MV-4-11 (cell line): ENCODE measurements at regions not wholly inside any gene's neighbourhood (a gene's known extent, or its start where the extent isn't known, plus 50 kb on each side); places are given as distances from the start of the nearest gene placed in this dataset.

ENCODE experiments used
- DNase-seq: peaks from one replicate; lab custom pipeline; 2025; lab: John Stamatoyannopoulos, UW

- no peak for DNase-seq
These were observed 196.4 kb downstream of the SIM1 start for GRCh38 chr6:100268326-100268725.

GRCh38 chr6:100267721-100268123 is 197.0 kb downstream of the SIM1 start:
- DNase-seq: no peak

- DNase-seq: no peak
These were observed 198.0 kb downstream of the SIM1 start for GRCh38 chr6:100266494-100267401.

DNA sequence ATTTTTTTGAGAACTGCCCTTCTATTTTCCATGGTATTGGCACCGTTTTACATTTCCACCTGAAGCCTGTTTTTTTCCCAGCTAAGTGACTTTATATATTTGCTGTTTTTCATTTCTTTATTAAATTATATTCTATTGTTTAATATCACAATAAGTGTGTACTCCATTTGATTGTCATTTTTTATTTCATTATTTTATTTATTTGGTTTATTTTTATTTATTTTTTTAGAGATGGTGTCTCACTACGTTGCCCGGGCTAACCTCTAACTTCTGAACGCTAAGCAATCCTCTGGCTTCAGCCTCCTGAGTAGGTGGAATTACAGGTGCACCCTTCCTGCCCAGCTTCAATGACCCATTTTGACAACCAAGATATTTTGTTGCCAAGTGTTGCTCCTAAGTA is 202.6 kb downstream of the SIM1 start:
- no peak for DNase-seq

- DNase-seq: peak; percentile 87
These were observed 203.2 kb downstream of the SIM1 start for GRCh38 chr6:100261486-100261885.

DNA sequence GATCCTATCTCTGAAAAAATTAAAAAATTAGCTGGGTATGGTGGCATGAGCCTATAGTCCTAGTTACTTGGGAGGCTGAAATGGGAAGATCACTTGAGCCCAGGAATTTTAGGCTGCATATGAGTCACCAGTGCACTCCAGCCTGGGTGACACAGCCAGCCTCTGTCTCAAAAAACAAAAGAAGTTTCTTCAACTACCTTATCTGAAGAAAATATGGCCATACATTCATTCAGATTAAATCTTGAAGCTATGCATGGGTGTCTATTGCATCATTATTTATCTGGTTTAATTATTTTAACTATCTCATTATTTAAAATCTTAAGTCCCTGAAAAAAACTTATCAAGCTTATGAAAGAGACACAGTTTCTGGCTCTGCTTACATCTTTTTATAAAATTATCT is 204.1 kb downstream of the SIM1 start:
- no peak for DNase-seq

GRCh38 chr6:100259865-100260264 is 204.9 kb downstream of the SIM1 start:
- no peak for DNase-seq

- peak; percentile 50 for DNase-seq
These were observed 206.0 kb downstream of the SIM1 start for GRCh38 chr6:100258752-100259151.

DNA sequence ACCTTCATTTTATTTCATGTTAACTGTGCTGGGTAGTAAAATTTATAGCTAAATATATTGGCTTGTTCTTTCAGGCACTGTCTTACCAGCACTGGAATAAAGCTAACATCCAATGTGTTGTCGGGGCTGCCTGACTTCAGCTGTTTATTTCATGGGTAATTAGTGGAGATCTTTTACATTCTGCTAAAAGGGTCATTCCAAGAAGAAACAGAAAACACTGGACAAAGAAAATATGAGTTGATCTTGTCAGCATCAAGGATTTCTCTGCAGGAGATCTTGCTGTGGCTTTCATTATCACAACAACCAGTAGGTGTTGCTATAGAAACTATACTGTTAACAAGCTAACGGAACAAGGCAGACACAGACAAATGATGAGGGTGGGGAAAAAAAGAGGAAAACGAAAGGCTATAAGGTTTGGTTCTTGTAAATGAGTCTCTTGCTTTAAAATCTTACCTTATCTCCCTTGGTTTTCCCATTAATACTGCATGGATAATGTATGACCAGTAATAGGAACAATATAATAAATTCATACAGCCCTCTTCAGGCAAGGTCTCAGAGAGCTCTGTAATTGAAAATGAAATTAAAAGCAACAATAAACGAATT is 206.8 kb downstream of the SIM1 start:
- DNase-seq: peak; percentile 80

GRCh38 chr6:100255701-100256100 is 209.0 kb downstream of the SIM1 start:
- DNase-seq: no peak

DNA sequence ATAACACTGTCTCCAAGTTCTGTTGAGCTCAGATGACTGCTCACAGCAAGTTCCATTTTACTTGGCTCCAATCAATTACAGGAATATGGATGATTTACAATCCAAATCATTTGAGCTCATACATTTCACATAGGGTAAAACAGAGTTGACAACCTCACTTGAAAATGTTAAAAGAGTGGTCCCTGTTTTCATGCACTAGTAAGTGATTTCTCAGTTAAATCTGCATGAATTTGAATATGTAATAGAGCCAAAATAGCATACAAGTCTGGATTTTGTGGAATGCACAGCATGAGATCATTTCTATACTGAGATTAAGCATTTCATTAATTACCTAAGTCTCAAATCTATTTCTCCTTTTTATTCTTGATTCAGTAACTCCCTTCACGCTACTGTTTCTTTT is 217.6 kb downstream of the SIM1 start:
- no peak for DNase-seq

- DNase-seq: no peak
These were observed 218.5 kb downstream of the SIM1 start for GRCh38 chr6:100246206-100246605.

DNA sequence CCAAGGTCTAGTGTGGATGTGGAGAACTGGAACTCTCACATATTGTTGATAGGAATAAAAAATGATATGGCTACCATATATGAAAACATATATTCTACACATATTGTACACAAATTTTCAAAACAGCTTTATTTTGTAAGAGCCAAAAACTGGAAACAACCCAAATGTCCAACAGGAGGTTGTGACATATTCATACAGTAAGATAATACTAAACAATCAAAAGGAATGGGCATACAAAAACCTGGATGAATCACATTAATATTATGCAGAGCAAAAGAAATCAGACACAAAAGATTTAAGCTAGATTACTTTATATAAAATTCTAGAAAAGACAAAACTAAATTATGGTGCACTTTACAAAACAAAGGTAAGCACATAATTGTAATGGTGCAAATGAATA is 223.9 kb downstream of the SIM1 start:
- DNase-seq: no peak

DNA sequence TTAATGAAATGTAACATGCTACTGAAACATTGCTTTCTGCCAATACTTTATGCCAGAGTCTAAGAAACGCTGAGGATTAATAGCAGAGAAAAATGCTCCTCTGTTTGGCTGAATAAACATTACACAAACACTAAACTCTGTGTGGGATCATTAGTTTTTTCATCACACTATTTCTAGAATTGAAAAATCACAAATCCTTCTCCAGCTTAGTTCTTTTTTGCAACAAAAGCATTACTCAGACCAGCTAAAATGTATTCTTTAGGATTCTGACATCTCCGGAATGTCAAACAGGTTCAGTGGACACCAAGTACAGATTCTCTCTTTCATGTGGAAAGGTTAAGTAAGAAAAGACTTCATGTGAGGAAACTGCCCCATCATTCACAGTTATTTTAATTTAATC is 226.9 kb downstream of the SIM1 start:
- DNase-seq: no peak

DNA sequence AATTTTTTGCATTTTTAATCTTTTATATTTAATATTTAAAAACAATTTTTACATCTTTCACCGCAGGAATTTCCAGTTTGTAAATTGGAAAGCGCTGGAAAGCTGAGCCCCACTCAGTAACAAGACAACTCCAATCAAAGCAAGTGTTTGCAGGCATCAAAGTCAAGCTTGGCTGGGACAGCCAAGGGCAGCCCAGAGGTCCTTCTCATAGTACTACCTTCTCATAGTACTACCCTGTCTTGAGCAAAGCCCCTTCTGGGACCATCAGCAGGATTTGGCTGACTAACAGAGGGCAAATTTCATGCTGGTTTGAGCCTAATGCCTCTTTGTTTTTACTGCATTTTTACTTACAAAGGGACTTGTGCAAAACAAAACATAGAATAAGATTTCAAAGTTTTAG is 228.3 kb downstream of the SIM1 start:
- no peak for DNase-seq

- DNase-seq: no peak
These were observed 229.1 kb downstream of the SIM1 start for GRCh38 chr6:100235631-100236030.

DNA sequence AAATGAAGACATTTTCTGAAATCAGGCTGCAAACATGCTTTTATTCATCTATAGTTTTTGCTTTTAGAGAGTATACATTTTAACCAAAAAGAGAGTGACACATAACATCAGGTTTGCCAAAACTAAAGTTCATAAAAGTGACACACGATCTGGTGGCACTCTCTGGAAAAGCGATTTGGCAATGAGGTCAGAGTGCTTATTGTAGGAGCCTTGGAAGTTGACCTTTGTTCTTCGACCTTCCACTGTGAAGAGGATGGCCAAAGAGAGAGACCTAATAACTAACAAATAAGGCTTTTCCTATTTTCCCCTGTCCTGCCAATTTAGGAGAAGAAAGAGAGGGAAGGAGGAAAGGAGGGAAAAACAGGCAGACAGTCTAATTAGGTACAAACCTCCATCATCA is 230.1 kb downstream of the SIM1 start:
- DNase-seq: no peak

- DNase-seq: no peak
These were observed 231.7 kb downstream of the SIM1 start for GRCh38 chr6:100232781-100233573.

DNA sequence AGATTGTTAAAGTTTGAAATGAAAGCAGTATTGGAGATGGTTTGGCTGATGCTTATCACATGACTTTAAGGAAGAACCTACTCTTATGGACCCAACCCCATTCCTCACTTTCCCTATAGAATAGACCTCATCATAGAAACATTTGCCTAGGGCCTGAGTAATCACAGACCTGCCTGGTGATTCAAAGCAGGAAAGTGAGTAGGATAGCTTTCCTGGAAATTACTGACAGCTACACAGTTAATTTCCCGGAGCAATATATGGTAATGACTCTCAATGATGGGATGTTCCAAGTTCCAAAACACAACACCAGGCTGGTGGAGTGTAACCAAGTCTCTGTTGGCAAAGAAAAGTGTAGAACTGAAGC is 233.8 kb downstream of the SIM1 start:
- DNase-seq: no peak

DNA sequence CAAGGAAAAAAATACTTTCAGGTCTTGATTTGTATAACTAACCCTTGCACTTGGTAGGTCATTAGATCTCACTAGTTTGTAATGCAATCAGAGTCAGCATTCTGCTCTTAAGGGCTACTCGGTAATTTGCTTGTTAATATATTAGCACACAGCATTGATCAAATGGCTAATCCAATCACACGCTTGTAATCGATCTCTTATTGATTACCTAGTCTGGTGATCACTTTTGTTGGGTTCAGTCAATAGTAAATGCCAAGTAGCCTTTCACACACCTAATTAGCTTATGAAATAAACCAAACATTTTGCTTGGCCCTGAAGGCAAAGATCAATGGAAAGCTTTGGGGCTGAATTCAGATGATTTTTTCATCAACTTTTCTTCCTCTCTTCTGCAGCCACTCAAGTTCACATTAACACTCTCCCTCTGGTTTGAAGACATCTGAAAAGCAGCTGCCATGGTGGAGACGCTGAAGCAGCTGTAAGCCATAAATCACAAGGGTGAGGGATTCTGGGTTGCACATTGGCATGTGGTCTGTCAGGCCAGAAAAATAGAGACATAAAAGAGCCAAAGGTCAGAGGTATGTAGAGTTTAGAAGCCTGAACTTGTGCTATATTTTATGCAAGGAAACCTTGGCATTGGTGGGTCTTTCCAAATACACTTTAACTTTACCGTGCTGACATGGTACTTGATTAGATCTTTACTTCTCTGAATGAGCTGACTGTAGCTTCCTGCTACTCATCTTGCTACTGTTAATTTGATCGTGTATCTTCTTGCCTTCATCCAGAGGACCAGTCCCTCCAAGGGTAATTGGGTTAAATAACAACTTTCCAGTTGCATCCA is 234.4 kb downstream of the SIM1 start:
- DNase-seq: peak; percentile 13

DNA sequence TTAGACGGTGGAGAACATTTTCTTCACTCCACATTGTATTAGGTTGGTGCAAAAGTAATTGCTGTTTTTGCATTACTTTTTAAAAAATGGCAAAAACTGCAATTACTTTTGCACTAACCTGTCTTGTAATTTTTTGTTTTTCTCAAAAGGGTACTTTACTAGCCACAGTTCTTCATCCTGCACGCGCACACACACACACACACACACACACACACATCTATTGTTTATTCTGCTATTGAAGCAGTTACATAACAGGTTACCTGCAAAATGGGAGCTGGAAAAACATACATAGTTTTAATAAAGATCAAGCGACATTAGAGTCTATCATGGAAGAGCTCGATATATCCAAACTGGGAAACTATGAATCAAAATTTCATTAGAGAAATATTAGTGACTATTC is 235.2 kb downstream of the SIM1 start:
- DNase-seq: no peak

DNA sequence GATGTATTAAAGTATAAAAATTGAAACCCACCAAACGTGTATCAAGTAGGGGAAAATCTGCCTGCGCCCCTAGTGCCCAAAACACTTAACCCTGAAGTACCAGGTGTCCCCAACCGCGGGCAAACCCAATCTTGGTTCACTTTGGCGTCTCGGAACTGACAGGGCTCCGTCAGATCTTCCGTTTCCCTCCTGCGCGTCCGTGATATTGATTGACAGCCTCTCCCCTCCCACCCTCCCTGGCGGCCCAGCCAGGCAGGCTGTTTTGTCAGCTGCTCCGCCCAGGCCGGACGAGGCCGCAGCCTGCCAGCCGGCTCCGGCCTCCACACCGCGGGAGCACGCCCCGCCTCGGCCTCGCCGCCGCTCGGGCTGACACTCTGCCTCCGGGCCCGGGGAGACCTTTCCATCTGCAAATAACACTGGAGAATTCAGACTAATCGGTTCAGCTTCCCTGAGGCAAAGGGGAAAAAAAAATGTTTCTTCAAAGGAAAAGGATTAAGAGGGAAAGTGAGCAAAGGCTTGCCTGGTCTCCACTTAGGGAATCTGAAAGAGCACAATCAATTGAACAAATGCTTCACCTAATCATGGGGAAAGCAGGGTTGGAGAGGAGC is 234.9 kb upstream of the MCHR2 start:
- DNase-seq: peak; percentile 67
